ENCODE measurements at regions not wholly inside any gene's neighbourhood (a gene's known extent, or its start where the extent isn't known, plus 50 kb on each side); places are given as distances from the start of the nearest gene placed in this dataset.
"Not testable (repeated sequence)": the region's sequence is repeated elsewhere in the genome, so short reads cannot be mapped to it uniquely, and the experiment has no call there.

GRCh38 chr5:123283499-123283898, 139.7 kb downstream of the CEP120 start:
- Histone ChIP-seq H3K36me3 (no peaks in the 10 kb centered on the region), H3K27ac (no peak overlapping the region), H3K4me1 (no peaks in the 10 kb centered on the region), H3K27me3 (no peaks in the 10 kb centered on the region), H3K9me3 (peaks cover 0 to 4% of the 10 kb centered on the region in 2 donors), H3K4me3 (no peak overlapping the region)
- no peak for TF ChIP-seq CTCF (IDR thresholded peaks at IDR 0.05)
- DNase-seq (ENCODE audit: low spot score): no peak

GRCh38 chr5:123283031-123283430, 140.2 kb downstream of the CEP120 start:
- no peak for TF ChIP-seq CTCF (IDR thresholded peaks at IDR 0.05)
- H3K27me3 ChIP-seq: no peaks in the 10 kb centered on the region
- no peaks in the 10 kb centered on the region for H3K9me3 ChIP-seq
- no peak overlapping the region for H3K4me3 ChIP-seq
- no peaks in the 10 kb centered on the region for H3K4me1 ChIP-seq
- H3K27ac ChIP-seq: no peak overlapping the region
- no peaks in the 10 kb centered on the region for H3K36me3 ChIP-seq
- DNase-seq (ENCODE audit: low spot score): peak; percentile 63

GRCh38 chr5:123282444-123282843, 140.8 kb downstream of the CEP120 start:
- H3K4me3 ChIP-seq: no peak overlapping the region
- H3K9me3 ChIP-seq: no peaks in the 10 kb centered on the region
- DNase-seq (ENCODE audit: low spot score): no peak
- no peaks in the 10 kb centered on the region for H3K27me3 ChIP-seq
- H3K36me3 ChIP-seq: no peaks in the 10 kb centered on the region
- H3K4me1 ChIP-seq: no peaks in the 10 kb centered on the region
- H3K27ac ChIP-seq: no peak overlapping the region
- TF ChIP-seq CTCF (IDR thresholded peaks at IDR 0.05): no peak

GRCh38 chr5:123280854-123281253, 142.3 kb downstream of the CEP120 start:
- H3K9me3 ChIP-seq; H3K27ac ChIP-seq; H3K4me1 ChIP-seq; H3K36me3 ChIP-seq; H3K4me3 ChIP-seq; H3K27me3 ChIP-seq; DNase-seq (ENCODE audit: low spot score): not testable (repeated sequence)

- no peaks in the 10 kb centered on the region for H3K9me3 ChIP-seq
- H3K4me1 ChIP-seq: no peaks in the 10 kb centered on the region
- no peaks in the 10 kb centered on the region for H3K36me3 ChIP-seq
- TF ChIP-seq CTCF (IDR thresholded peaks at IDR 0.05): no peak
- no peak for DNase-seq (ENCODE audit: low spot score)
- H3K4me3 ChIP-seq: no peak overlapping the region
- no peaks in the 10 kb centered on the region for H3K27me3 ChIP-seq
- H3K27ac ChIP-seq: no peak overlapping the region
These were observed 144.1 kb downstream of the CEP120 start for GRCh38 chr5:123279136-123279535.

GRCh38 chr5:123278284-123278683, 144.9 kb downstream of the CEP120 start:
- Histone ChIP-seq H3K4me3 (no peak overlapping the region), H3K36me3 (no peaks in the 10 kb centered on the region), H3K27ac (no peak overlapping the region), H3K9me3 (no peaks in the 10 kb centered on the region), H3K4me1 (no peaks in the 10 kb centered on the region), H3K27me3 (no peaks in the 10 kb centered on the region)
- DNase-seq (ENCODE audit: low spot score): no peak
- no peak for TF ChIP-seq CTCF (IDR thresholded peaks at IDR 0.05)
